SU-DHL-6 (cell line): ENCODE measurements at regions not wholly inside any gene's neighbourhood (a gene's known extent, or its start where the extent isn't known, plus 50 kb on each side); places are given as distances from the start of the nearest gene placed in this dataset.

ENCODE experiments used
- H2AFZ ChIP-seq: fragments of 200-600 bp; sonication (generic); 2 replicates; pipeline ENCODE4 v1.6.1; 2014; ENCODE audit warnings: low read depth, mild to moderate bottlenecking, moderate library complexity, mixed read lengths, antibody characterized with exemption, low read length; ENCODE audit not compliant: severe bottlenecking
- H3F3A ChIP-seq: fragments of 200-600 bp; shearing (Covaris generic); 2 replicates; pipeline ENCODE4 v1.6.0; 2016; ENCODE audit warnings: antibody characterized with exemption, mild to moderate bottlenecking; ENCODE audit not compliant: insufficient read depth
- H3K27ac ChIP-seq: fragments of 200-600 bp; sonication (generic); 2 replicates; pipeline ENCODE4 v1.5.1; 2016; ENCODE audit warnings: low read depth, mild to moderate bottlenecking, low read length, moderate library complexity, mixed read lengths
- H3K27me3 ChIP-seq: fragments of 200-600 bp; sonication (generic), shearing (Covaris generic); 2 replicates; pipeline ENCODE4 v1.6.0; 2014; ENCODE audit warnings: mild to moderate bottlenecking, low read length
- H3K36me3 ChIP-seq: fragments of 200-600 bp; sonication (generic); 2 replicates; pipeline ENCODE4 v1.6.1; 2014; ENCODE audit warnings: mild to moderate bottlenecking, low read length, mixed read lengths
- H3K4me2 ChIP-seq: fragments of 300-600, 200-600 bp; shearing (Covaris generic), sonication (generic); 2 replicates; pipeline ENCODE4 v1.6.0; 2014; ENCODE audit warnings: low read length, low read depth, mild to moderate bottlenecking; ENCODE audit not compliant: poor library complexity, severe bottlenecking
- H3K4me3 ChIP-seq: fragments of 200-600 bp; sonication (generic); 2 replicates; pipeline ENCODE4 v1.5.1; 2014; ENCODE audit warnings: antibody characterized with exemption, low read length, mild to moderate bottlenecking, mixed read lengths; ENCODE audit not compliant: insufficient read depth, poor library complexity, severe bottlenecking
- H3K79me2 ChIP-seq: fragments of 200-600 bp; sonication (generic); 2 replicates; pipeline ENCODE4 v1.6.1; 2014; ENCODE audit warnings: mild to moderate bottlenecking, low read length, moderate library complexity; ENCODE audit not compliant: insufficient read depth
- H3K9ac ChIP-seq: fragments of 200-600 bp; sonication (generic); 2 replicates; pipeline ENCODE4 v1.7.0; 2014; ENCODE audit warnings: mild to moderate bottlenecking, low read length
- H3K9me2 ChIP-seq: fragments of 200-600 bp; sonication (generic); replicated peaks from 2 replicates; pipeline ENCODE4 v1.6.1; 2014; ENCODE audit warnings: low read length; ENCODE audit not compliant: insufficient read depth
- H3K9me3 ChIP-seq: fragments of 200-600 bp; sonication (generic); 2 replicates; pipeline ENCODE4 v1.6.1; 2014; ENCODE audit warnings: low read length, mixed read lengths; ENCODE audit not compliant: insufficient read depth
- H4K20me1 ChIP-seq: fragments of 200-600 bp; sonication (generic); 2 replicates; pipeline ENCODE4 v1.6.1; 2014; ENCODE audit warnings: low read depth, mild to moderate bottlenecking, antibody characterized with exemption, low read length, moderate library complexity, mixed read lengths
- CTCF ChIP-seq: fragments of 200-600 bp; sonication (generic); IDR thresholded peaks from one replicate; pipeline ENCODE4 v1.5.1; 2017; ENCODE audit warnings: antibody characterized with exemption, mild to moderate bottlenecking, low read length, moderate library complexity; ENCODE audit not compliant: insufficient read depth, poor library complexity, severe bottlenecking
- EZH2phosphoT487 ChIP-seq: fragments of 200-600 bp; sonication (generic), shearing (Covaris generic); conservative IDR thresholded peaks from 2 replicates; pipeline ENCODE4 v1.6.1; 2018; ENCODE audit warnings: mild to moderate bottlenecking, antibody characterized with exemption, low read length, moderate library complexity, mixed read lengths

GRCh38 chr12:131314524-131315090, 360.9 kb downstream of the ADGRD1 start:
- no peak overlapping the region for H3K27ac ChIP-seq
- no peak overlapping the region for H2AFZ ChIP-seq
- H3K4me2 ChIP-seq, result no peak overlapping the region
- H3K36me3 ChIP-seq, result no peaks in the 10 kb centered on the region
- H3F3A ChIP-seq, result no peaks in the 10 kb centered on the region
- no peaks in the 10 kb centered on the region for H3K27me3 ChIP-seq
- no peaks in the 10 kb centered on the region for H3K9me2 ChIP-seq
- no peaks in the 10 kb centered on the region for H4K20me1 ChIP-seq
- H3K79me2 ChIP-seq, result no peaks in the 10 kb centered on the region
- TF ChIP-seq EZH2phosphoT487 (no peak), CTCF (no peak)
- H3K4me3 ChIP-seq, result no peak overlapping the region
- no peak overlapping the region for H3K9ac ChIP-seq
- H3K9me3 ChIP-seq, result peaks cover 5% of the 10 kb centered on the region; the same call in 1 of the 2 replicates

GRCh38 chr12:131315601-131316000, 361.9 kb downstream of the ADGRD1 start:
- no peaks in the 10 kb centered on the region for H3K9me2 ChIP-seq
- H4K20me1 ChIP-seq, result no peaks in the 10 kb centered on the region
- TF ChIP-seq EZH2phosphoT487, result no peak
- TF ChIP-seq CTCF, result no peak
- no peaks in the 10 kb centered on the region for H3F3A ChIP-seq
- H3K4me2 ChIP-seq, result no peak overlapping the region
- no peaks in the 10 kb centered on the region for H3K27me3 ChIP-seq
- H3K27ac ChIP-seq, result no peak overlapping the region
- 0 out of 2 replicates have a peak, but pooled peaks cover 3% of the 10 kb centered on the region for H3K36me3 ChIP-seq
- no peak overlapping the region for H3K9ac ChIP-seq
- H3K79me2 ChIP-seq, result no peaks in the 10 kb centered on the region
- no peak overlapping the region for H3K4me3 ChIP-seq
- peaks cover 13% of the 10 kb centered on the region; the same call in 1 of the 2 replicates for H3K9me3 ChIP-seq
- H2AFZ ChIP-seq, result no peak overlapping the region

- Histone ChIP-seq H3K4me2 (no peak overlapping the region), H2AFZ (no peak overlapping the region), H4K20me1 (no peaks in the 10 kb centered on the region), H3F3A (no peaks in the 10 kb centered on the region), H3K9ac (no peak overlapping the region), H3K79me2 (no peaks in the 10 kb centered on the region), H3K36me3 (0 out of 2 replicates have a peak, but pooled peaks cover 3% of the 10 kb centered on the region), H3K27me3 (no peaks in the 10 kb centered on the region), H3K27ac (no peak overlapping the region), H3K9me2 (no peaks in the 10 kb centered on the region), H3K9me3 (peaks cover 13% of the 10 kb centered on the region; the same call in 1 of the 2 replicates), H3K4me3 (no peak overlapping the region)
- TF ChIP-seq EZH2phosphoT487 (no peak), CTCF (no peak)
These were observed 362.7 kb downstream of the ADGRD1 start for GRCh38 chr12:131316388-131316787.
